ENCODE measurements at regions not wholly inside any gene's neighbourhood (a gene's known extent, or its start where the extent isn't known, plus 50 kb on each side); places are given as distances from the start of the nearest gene placed in this dataset.

GRCh38 chr5:112563169-112563826 is 144.2 kb upstream of the EPB41L4A start:
- no peak for TF ChIP-seq CTCF (IDR thresholded peaks at IDR 0.05 in 8 of 11, conservative IDR thresholded peaks at IDR 0.05 in 3 of 11)
- TF ChIP-seq POLR2AphosphoS5 (IDR thresholded peaks at IDR 0.05) = no peak

All from spleen (tissue), 7 donors.